ENCODE measurements at regions not wholly inside any gene's neighbourhood (a gene's known extent, or its start where the extent isn't known, plus 50 kb on each side); places are given as distances from the start of the nearest gene placed in this dataset.

DNA sequence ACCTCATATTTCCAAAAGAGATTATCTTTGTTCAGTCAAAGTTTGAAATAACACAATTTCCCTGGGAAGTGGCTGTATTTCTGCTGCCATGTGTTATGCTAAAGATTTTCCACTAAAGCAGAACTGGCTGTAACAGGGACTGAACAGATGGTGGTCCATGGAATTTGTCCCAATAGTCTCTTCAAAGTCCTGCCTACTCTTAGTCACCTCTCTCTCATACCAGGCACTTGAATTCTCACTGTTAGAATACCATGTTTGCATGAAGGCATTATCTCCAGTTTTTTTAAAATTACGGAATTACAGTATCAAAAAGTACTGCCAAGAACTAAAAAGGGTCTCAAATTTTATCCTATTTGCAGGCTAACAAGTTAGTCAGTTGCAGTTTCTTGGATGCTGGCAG, 105.0 kb upstream of the HDDC2 start (continued):
- TF ChIP-seq, protein P1, sequence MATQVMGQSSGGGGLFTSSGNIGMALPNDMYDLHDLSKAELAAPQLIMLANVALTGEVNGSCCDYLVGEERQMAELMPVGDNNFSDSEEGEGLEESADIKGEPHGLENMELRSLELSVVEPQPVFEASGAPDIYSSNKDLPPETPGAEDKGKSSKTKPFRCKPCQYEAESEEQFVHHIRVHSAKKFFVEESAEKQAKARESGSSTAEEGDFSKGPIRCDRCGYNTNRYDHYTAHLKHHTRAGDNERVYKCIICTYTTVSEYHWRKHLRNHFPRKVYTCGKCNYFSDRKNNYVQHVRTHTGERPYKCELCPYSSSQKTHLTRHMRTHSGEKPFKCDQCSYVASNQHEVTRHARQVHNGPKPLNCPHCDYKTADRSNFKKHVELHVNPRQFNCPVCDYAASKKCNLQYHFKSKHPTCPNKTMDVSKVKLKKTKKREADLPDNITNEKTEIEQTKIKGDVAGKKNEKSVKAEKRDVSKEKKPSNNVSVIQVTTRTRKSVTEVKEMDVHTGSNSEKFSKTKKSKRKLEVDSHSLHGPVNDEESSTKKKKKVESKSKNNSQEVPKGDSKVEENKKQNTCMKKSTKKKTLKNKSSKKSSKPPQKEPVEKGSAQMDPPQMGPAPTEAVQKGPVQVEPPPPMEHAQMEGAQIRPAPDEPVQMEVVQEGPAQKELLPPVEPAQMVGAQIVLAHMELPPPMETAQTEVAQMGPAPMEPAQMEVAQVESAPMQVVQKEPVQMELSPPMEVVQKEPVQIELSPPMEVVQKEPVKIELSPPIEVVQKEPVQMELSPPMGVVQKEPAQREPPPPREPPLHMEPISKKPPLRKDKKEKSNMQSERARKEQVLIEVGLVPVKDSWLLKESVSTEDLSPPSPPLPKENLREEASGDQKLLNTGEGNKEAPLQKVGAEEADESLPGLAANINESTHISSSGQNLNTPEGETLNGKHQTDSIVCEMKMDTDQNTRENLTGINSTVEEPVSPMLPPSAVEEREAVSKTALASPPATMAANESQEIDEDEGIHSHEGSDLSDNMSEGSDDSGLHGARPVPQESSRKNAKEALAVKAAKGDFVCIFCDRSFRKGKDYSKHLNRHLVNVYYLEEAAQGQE (IDR thresholded peaks at IDR 0.05; ENCODE audit: borderline replicate concordance), result no peak
- TF ChIP-seq, protein P1 (CRISPR knock-in tag; IDR thresholded peaks at IDR 0.05; ENCODE audit: low read depth), result no peak
- TF ChIP-seq ZNF311 (CRISPR knock-in tag; IDR thresholded peaks at IDR 0.05) (no peak), ZNF347 (CRISPR knock-in tag; IDR thresholded peaks at IDR 0.05; ENCODE audit: low read depth) (no peak), FOXA3 (CRISPR knock-in tag; conservative IDR thresholded peaks at IDR 0.05 in 1 of 2, IDR thresholded peaks at IDR 0.05 in 1 of 2) (no peak), SMARCB1 (IDR thresholded peaks at IDR 0.05; ENCODE audit: insufficient read length, low read depth) (no peak), KDM1A (IDR thresholded peaks at IDR 0.05) (no peak), SNIP1 (IDR thresholded peaks at IDR 0.05; ENCODE audit: low read depth) (no peak)
- TF ChIP-seq, protein P2, sequence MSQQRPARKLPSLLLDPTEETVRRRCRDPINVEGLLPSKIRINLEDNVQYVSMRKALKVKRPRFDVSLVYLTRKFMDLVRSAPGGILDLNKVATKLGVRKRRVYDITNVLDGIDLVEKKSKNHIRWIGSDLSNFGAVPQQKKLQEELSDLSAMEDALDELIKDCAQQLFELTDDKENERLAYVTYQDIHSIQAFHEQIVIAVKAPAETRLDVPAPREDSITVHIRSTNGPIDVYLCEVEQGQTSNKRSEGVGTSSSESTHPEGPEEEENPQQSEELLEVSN (IDR thresholded peaks at IDR 0.05; ENCODE audit: borderline replicate concordance in 1 of 2, extremely low read depth in 1 of 2, insufficient read depth in 1 of 2, insufficient read length in 1 of 2, low read depth in 1 of 2, low read length in 1 of 2, poor library complexity in 1 of 2, severe bottlenecking in 1 of 2), result no peak
